Karpas-422 (cell line): ENCODE measurements at regions not wholly inside any gene's neighbourhood (a gene's known extent, or its start where the extent isn't known, plus 50 kb on each side); places are given as distances from the start of the nearest gene placed in this dataset.
"Not testable (repeated sequence)": the region's sequence is repeated elsewhere in the genome, so short reads cannot be mapped to it uniquely, and the experiment has no call there.

Experiments used
- DNase-seq: peaks from one replicate; pipeline ENCODE4 v3.0.0-alpha.2; 2015
- H2AFZ ChIP-seq: fragments of 200-600 bp; sonication (generic); 2 replicates; pipeline ENCODE4 v1.6.1; 2014; ENCODE audit warnings: antibody characterized with exemption, low read length, mixed read lengths
- H3K27ac ChIP-seq: fragments of 200-600 bp; sonication (generic); 2 replicates; pipeline ENCODE4 v1.5.1; 2014; ENCODE audit warnings: mild to moderate bottlenecking, low read length, moderate library complexity
- H3K27me3 ChIP-seq: fragments of 200-600 bp; sonication (generic); 2 replicates; pipeline ENCODE4 v1.6.1; 2014; ENCODE audit warnings: low read length, mixed read lengths
- H3K36me3 ChIP-seq: fragments of 200-600 bp; sonication (generic); 2 replicates; pipeline ENCODE4 v1.6.1; 2014; ENCODE audit warnings: low read length, mixed read lengths; ENCODE audit not compliant: insufficient read depth
- H3K4me1 ChIP-seq: fragments of 200-600 bp; sonication (generic); 2 replicates; pipeline ENCODE4 v1.6.1; 2014; ENCODE audit warnings: mild to moderate bottlenecking, low read length, mixed read lengths
- H3K4me2 ChIP-seq: fragments of 200-600 bp; sonication (generic); 2 replicates; pipeline ENCODE4 v1.6.1; 2014; ENCODE audit warnings: low read length, low read depth, mild to moderate bottlenecking; ENCODE audit not compliant: poor library complexity, severe bottlenecking
- H3K4me3 ChIP-seq: fragments of 200-600 bp; sonication (generic); 2 replicates; pipeline ENCODE4 v1.5.1; 2014; ENCODE audit warnings: mild to moderate bottlenecking, antibody characterized with exemption, low read length, mixed read lengths
- H3K79me2 ChIP-seq: fragments of 200-600 bp; sonication (generic); 2 replicates; pipeline ENCODE4 v1.6.1; 2014; ENCODE audit warnings: mild to moderate bottlenecking, low read length, mixed read lengths
- H3K9ac ChIP-seq: fragments of 200-600 bp; sonication (generic); 2 replicates; pipeline ENCODE4 v1.6.0; 2014; ENCODE audit warnings: low read length
- H3K9me2 ChIP-seq: fragments of 200-600 bp; sonication (generic), shearing (Covaris generic); replicated peaks from 2 replicates; pipeline ENCODE4 v1.6.0; 2014; ENCODE audit warnings: mild to moderate bottlenecking, low read length, moderate library complexity; ENCODE audit not compliant: insufficient read depth
- H3K9me3 ChIP-seq: fragments of 300-700, 200-600 bp; sonication (generic); 2 replicates; pipeline ENCODE4 v1.6.1; 2014; ENCODE audit warnings: low read length, mixed read lengths
- H4K20me1 ChIP-seq: fragments of 200-600 bp; sonication (generic); 2 replicates; pipeline ENCODE4 v1.6.1; 2014; ENCODE audit warnings: mild to moderate bottlenecking, antibody characterized with exemption, low read length, low read depth; ENCODE audit not compliant: insufficient read depth

DNA sequence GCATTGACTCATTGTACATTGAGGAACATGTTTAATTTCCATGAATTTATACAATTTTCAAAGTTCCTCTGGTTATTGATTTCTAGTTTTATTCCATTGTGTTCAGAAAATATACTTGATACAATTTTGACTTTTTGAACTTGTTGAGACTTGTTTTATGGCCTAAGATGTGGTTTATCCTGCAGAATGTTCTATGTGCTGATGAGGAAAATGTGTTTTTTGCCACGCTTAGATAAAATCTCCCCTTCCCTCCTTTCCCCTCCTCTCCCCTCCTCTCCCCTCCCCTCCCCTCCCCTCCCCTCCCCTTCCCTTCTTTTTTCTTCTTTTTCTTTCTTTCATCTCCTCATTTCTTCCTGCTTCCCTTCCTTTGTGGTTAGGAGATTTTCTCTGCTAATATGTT, 470.8 kb upstream of the MAP3K7 start:
- Histone ChIP-seq H3K9ac (no peak overlapping the region), H4K20me1 (no peaks in the 10 kb centered on the region), H3K9me3 (peaks cover 4% of the 10 kb centered on the region), H3K4me3 (no peak overlapping the region), H3K4me2 (no peak overlapping the region), H3K36me3 (no peaks in the 10 kb centered on the region), H3K9me2 (peaks cover 6% of the 10 kb centered on the region; the same call in 1 of the 2 replicates), H3K27ac (no peak overlapping the region), H3K4me1 (no peaks in the 10 kb centered on the region), H3K27me3 (no peaks in the 10 kb centered on the region), H3K79me2 (no peaks in the 10 kb centered on the region), H2AFZ (no peak overlapping the region)
- no peak for DNase-seq

- no peak overlapping the region for H3K27ac ChIP-seq
- H3K9ac ChIP-seq: no peak overlapping the region
- H3K36me3 ChIP-seq: no peaks in the 10 kb centered on the region
- no peak overlapping the region for H3K4me3 ChIP-seq
- no peaks in the 10 kb centered on the region for H3K79me2 ChIP-seq
- H3K9me3 ChIP-seq: peaks cover 4% of the 10 kb centered on the region; the same call in 1 of the 2 replicates
- no peaks in the 10 kb centered on the region for H3K4me1 ChIP-seq
- H3K9me2 ChIP-seq: peaks cover 6% of the 10 kb centered on the region; the same call in 1 of the 2 replicates
- no peaks in the 10 kb centered on the region for H4K20me1 ChIP-seq
- no peak for DNase-seq
- H3K27me3 ChIP-seq: no peaks in the 10 kb centered on the region
- no peak overlapping the region for H3K4me2 ChIP-seq
- H2AFZ ChIP-seq: no peak overlapping the region
Observed at GRCh38 chr6:91055959-91056358, 469.1 kb upstream of the MAP3K7 start.

- H3K36me3 ChIP-seq, H4K20me1 ChIP-seq, H3K9ac ChIP-seq, H3K9me3 ChIP-seq, H3K27me3 ChIP-seq, H3K4me1 ChIP-seq, H3K79me2 ChIP-seq, H3K4me3 ChIP-seq, DNase-seq, H3K4me2 ChIP-seq, H2AFZ ChIP-seq, H3K27ac ChIP-seq, H3K9me2 ChIP-seq: not testable (repeated sequence)
Observed at GRCh38 chr6:91052473-91053450, 465.9 kb upstream of the MAP3K7 start.

GRCh38 chr6:91045161-91045560, 458.3 kb upstream of the MAP3K7 start:
- Histone ChIP-seq H3K27ac (no peak overlapping the region), H3K9me2 (no peaks in the 10 kb centered on the region), H3K4me3 (no peak overlapping the region), H3K9me3 (no peaks in the 10 kb centered on the region), H3K4me2 (no peak overlapping the region), H3K36me3 (no peaks in the 10 kb centered on the region), H3K4me1 (no peaks in the 10 kb centered on the region), H3K79me2 (no peaks in the 10 kb centered on the region), H3K27me3 (no peaks in the 10 kb centered on the region), H2AFZ (no peak overlapping the region), H3K9ac (no peak overlapping the region), H4K20me1 (no peaks in the 10 kb centered on the region)
- no peak for DNase-seq

DNA sequence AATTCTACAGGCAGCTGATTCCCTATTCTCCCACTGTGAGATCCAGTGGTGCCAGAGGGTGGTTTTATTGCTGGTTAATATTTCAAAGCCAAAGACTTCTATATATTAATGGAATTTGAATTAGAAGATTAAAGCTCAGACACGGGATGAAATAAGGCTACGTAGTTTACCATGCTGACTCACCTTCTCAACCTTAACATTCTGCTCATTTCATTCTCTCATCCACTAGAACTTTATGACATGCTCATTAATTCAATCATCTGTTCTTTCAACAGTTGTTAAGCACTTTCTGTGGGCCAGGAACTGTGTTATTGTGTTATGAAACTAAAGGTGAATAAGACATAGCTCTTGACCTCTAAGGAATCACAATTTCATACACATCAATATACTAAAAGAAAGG, 456.9 kb upstream of the MAP3K7 start:
- no peaks in the 10 kb centered on the region for H3K9me2 ChIP-seq
- no peaks in the 10 kb centered on the region for H3K27me3 ChIP-seq
- DNase-seq: no peak
- H3K4me2 ChIP-seq: no peak overlapping the region
- no peaks in the 10 kb centered on the region for H4K20me1 ChIP-seq
- H3K79me2 ChIP-seq: no peaks in the 10 kb centered on the region
- no peaks in the 10 kb centered on the region for H3K4me1 ChIP-seq
- no peak overlapping the region for H3K4me3 ChIP-seq
- H3K36me3 ChIP-seq: no peaks in the 10 kb centered on the region
- H3K27ac ChIP-seq: no peak overlapping the region
- H3K9me3 ChIP-seq: no peaks in the 10 kb centered on the region
- no peak overlapping the region for H2AFZ ChIP-seq
- no peak overlapping the region for H3K9ac ChIP-seq

GRCh38 chr6:91042656-91043055, 455.8 kb upstream of the MAP3K7 start:
- Histone ChIP-seq H3K27ac (no peak overlapping the region), H3K79me2 (no peaks in the 10 kb centered on the region), H3K4me2 (no peak overlapping the region), H3K27me3 (no peaks in the 10 kb centered on the region), H3K4me1 (no peaks in the 10 kb centered on the region), H3K9me3 (no peaks in the 10 kb centered on the region), H3K9ac (no peak overlapping the region), H4K20me1 (no peaks in the 10 kb centered on the region), H3K9me2 (no peaks in the 10 kb centered on the region), H2AFZ (no peak overlapping the region), H3K36me3 (no peaks in the 10 kb centered on the region), H3K4me3 (no peak overlapping the region)
- DNase-seq: no peak

- Histone ChIP-seq H2AFZ (no peak overlapping the region), H3K9me3 (no peaks in the 10 kb centered on the region), H3K36me3 (no peaks in the 10 kb centered on the region), H4K20me1 (no peaks in the 10 kb centered on the region), H3K9ac (no peak overlapping the region), H3K27ac (no peak overlapping the region), H3K79me2 (no peaks in the 10 kb centered on the region), H3K9me2 (no peaks in the 10 kb centered on the region), H3K4me3 (no peak overlapping the region), H3K27me3 (no peaks in the 10 kb centered on the region), H3K4me1 (no peaks in the 10 kb centered on the region), H3K4me2 (no peak overlapping the region)
- no peak for DNase-seq
Observed at GRCh38 chr6:91033964-91034363, 447.1 kb upstream of the MAP3K7 start.

DNA sequence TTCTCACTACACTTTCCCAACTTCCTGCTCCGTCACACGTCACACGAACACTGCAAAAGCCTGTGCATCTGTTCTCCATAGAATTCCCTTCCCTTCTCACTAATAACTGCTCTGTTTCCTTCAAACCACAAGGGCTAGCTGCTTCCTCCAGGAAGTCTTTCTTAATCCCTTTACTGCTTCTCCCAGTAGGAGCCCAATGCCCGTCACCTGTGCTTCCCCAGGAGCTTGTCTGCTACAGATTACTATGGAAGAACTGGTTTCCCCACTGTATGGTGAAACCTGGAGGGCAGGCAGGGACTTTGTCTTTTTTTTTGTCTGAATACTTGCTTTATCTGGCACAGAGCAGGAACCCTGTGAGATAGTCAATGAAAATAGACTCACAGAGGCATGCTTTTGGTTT, 444.7 kb upstream of the MAP3K7 start:
- Histone ChIP-seq H2AFZ (no peak overlapping the region), H3K4me1 (no peaks in the 10 kb centered on the region), H3K4me2 (no peak overlapping the region), H3K36me3 (no peaks in the 10 kb centered on the region), H3K27me3 (no peaks in the 10 kb centered on the region), H3K9me2 (no peaks in the 10 kb centered on the region), H3K79me2 (no peaks in the 10 kb centered on the region), H4K20me1 (no peaks in the 10 kb centered on the region), H3K27ac (no peak overlapping the region), H3K9me3 (no peaks in the 10 kb centered on the region), H3K9ac (no peak overlapping the region), H3K4me3 (no peak overlapping the region)
- no peak for DNase-seq
